EL (cell line): ENCODE measurements at regions not wholly inside any gene's neighbourhood (a gene's known extent, or its start where the extent isn't known, plus 50 kb on each side); places are given as distances from the start of the nearest gene placed in this dataset.

Experiments
- DNase-seq: peaks from one replicate; pipeline ENCODE4 v3.0.0-alpha.2; 2016

DNA sequence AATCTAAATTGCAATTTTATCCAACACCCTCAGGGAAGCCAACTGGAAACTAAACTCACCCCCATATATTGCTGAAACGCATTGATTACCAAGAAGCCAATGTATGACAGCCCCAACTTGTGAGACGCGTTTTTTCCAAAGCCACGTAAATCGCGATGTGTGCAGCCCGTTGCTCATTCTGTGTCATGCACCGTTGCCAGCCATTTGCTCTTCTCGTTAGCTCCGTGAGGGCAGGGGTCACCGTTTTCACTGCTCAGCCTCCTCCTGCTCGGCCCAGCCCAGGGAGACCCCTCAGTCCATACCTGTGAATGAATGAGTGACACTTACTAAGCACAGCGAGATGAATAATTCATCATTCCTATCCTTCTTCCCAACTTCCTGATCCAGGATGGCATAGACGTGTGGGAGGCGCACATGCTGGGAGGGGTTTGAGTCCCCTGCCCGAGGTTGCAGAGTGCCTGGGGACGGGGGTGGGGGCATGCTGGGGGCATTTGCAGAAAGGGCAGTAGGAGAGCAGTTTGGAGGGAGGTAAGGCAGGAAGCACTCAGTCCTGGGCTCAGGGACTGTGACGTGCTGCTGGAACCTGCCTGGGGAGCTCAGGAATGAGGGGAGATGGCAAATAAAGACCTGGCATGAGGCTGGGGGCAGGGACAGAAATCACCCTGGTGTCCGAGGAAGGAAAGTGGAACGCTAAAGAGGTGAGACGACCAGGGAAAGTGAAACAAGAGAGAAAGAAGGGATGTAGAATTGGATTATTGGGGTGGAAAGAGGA, 104.2 kb upstream of the SDK1 start:
- DNase-seq, result no peak

GRCh38 chr7:3197567-3198213, 103.4 kb upstream of the SDK1 start:
- no peak for DNase-seq

DNA sequence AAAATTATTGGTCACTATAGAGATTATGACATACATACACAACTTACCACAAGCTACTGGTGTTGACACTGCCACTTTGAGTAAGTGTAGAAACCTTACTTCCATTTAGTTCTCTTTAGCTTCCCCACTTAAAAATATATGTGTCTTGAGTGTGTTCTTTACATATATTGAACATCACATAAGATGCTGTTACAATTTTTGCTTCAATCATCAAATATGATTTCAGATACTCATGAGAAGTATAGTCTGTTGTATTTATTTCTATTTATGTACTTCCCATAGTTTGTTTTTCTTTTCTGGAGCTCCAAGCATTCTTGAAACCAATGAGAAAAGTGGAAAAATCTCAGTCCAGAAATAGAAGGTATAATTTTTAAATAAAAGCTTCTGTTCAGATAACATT, 102.7 kb upstream of the SDK1 start:
- no peak for DNase-seq

DNA sequence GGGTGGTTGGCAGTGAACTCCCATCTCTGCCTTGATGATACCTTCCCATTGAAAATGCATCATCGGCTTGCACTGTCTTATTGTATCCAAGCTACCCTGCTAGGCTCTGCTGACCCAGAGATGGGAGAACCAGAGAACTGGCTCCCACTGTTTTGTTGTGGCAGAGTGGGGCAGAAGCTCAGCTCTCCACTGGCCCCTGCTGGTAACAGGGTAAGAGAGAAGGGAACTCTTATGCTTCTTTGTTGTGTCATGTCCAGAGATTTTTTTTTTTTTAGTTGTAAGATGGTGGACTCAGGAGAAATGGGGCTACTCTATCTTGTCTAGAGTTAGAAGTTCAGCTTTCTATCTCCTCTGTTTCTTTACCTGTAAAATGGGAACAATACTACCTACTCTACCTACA, 100.5 kb upstream of the SDK1 start:
- no peak for DNase-seq

- DNase-seq, result no peak
These were observed 99.7 kb upstream of the SDK1 start for GRCh38 chr7:3201306-3201705.

DNA sequence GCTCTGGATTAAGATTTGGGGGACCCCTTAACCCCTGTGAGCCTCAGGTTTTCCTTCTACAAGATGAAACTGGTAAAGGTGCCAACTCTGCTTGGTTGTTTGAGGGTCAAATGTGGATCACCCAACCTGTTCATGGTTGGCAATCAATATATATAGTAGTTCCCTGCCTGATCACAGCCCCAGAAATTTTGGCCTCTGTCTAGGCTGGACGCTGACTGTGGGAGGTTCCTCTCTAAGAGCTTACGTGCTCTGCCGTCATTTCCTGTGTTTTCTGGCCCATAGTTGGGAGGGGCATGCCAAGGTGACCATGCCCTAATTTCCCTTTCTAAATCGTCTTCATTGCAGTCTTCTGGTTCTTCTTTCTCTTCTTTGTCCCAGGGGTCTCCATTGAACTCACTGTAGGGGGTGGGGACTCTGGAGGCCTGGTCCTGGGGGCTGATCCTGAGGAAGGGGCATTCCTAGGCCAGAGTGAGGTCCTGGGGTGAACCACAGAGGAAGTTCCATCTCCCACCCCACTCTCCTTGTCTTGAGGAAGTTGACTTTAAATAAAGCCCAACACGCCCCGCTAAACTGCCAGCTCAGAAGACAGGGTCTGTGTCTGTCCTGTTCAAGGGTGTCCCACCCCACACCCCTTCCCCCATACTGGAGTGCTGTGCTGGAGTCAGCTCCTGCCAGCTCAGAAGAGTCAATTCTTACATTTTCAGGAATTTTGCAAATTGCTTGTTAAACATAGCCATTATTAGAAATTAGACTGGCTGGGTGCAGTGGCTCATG, 98.9 kb upstream of the SDK1 start:
- DNase-seq, result no peak

DNA sequence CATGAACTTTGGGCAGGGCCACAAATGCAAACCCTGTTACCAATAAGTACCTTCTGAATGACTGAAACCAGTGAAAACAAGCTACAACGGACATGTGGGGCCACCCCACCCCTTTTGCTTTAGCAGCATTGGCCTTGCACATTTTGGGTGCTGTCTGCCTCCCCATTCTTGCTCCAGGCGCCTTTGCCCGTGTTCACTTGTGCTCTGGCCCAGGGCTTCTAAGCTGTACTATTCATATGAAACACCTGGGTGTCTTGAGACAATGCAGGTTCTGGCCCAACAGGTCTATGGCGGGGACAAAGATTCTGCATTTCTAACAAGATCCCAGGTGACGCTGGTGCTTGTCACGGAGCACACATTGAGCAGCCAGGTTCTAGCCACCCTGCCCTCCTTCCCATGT, 96.5 kb upstream of the SDK1 start:
- DNase-seq, result no peak

- DNase-seq, result no peak
These were observed 95.0 kb upstream of the SDK1 start for GRCh38 chr7:3206101-3206500.

DNA sequence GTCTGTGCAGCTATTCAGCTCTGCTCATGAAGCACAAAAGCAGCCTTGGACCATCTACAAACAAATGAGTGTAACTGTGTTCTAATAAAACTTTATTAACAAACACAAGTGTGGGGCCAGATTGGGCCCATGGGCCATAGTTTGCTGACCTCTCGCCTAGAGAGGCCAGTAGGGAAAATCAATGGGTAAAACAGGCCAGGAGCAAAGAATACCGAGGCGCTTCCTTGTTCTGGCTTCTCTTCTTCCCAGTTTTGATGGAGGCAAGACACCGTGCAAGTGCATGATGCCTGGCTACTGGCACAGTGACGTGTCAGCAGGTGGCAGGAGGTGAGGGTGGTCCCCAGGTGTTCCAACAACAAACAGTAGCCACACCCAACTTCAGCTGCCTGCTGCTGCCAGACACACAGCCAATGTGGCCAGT, 94.3 kb upstream of the SDK1 start:
- no peak for DNase-seq

DNA sequence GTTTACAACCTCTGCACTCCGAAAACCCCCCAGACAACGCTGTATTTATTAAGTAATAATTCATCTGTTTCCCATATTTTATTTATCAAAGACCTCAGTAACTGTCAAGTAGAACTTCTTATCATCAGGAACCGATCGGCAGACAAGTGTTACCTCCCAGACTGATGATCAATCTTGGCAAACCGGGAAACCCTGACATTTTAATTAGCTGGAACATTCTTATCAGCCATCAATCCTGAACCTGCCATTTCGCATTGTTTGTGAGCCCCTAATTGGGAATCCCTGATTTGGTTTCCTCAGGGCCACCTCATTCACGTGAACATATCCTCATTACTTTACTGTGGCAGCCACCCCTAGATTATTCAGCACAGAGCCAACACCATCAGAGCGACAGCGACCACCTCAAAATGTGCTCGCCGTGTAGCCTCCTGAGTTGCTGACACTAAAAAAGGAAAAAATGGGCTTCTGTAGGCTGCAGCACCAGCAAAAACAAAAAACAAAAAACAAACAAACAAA, 93.6 kb upstream of the SDK1 start:
- no peak for DNase-seq

DNA sequence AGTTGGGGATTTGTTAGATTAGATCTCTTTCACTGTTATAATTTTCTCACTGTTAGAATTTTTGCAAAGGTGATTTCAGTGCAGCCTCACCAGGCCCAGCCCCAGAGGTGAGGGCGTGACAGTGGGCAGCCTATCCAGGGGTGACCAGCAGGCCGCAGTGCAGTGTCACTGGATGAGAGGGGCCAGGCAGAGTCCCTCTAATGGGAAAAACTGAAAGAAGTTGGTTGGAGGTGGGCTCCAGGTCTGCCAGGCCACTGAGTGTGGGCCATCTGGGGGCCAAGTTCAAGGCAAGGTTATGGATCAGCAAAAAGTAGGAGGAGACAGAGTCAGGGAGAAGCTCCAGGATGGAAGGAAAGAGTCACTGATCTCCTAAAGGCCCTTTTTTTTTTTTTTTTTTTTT, 90.5 kb upstream of the SDK1 start:
- no peak for DNase-seq

GRCh38 chr7:3214090-3214413, 87.0 kb upstream of the SDK1 start:
- no peak for DNase-seq

- no peak for DNase-seq
These were observed 85.1 kb upstream of the SDK1 start for GRCh38 chr7:3215624-3216585.

GRCh38 chr7:3217166-3217565, 83.9 kb upstream of the SDK1 start:
- DNase-seq, result no peak

DNA sequence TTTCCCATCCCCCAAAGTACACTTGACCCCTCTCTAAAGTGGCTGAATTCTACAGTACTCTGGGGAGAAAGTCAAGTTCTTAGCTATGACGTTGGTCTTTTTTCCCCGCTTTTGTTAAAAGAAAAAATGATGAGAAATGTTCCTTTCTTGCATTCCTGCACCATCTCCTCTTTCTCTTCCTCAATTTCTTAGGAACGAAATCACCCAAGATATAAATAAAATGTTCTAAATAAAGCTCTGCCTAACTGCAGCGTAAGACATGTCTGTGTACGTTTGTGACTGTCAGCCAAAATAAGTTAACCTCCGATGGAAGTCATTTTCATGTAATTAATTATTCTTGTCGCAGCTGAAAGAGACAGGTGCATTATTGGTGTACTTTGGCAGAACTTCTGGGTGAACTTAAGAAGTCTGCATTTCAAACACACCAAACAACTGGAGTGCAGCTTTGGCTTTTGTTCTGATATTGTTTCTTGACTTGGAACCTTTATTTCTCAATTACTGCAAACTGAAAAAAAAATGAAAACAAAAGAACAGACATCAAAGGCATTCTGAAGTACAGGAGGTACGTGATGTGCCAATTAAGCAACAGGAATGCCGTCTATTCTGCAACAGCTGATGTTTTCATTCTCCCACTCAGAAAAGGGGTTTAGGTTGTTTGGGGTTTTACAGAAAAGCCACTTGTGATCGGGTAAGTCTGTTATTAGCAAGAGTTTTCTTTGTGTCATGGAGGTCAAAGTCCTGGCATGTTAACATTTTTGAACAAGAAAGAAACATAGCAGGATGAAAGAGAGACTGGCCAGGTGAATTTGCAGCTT, 82.4 kb upstream of the SDK1 start:
- no peak for DNase-seq

- no peak for DNase-seq
These were observed 71.1 kb upstream of the SDK1 start for GRCh38 chr7:3229904-3230470.

GRCh38 chr7:3230908-3231307, 70.1 kb upstream of the SDK1 start:
- DNase-seq, result no peak

DNA sequence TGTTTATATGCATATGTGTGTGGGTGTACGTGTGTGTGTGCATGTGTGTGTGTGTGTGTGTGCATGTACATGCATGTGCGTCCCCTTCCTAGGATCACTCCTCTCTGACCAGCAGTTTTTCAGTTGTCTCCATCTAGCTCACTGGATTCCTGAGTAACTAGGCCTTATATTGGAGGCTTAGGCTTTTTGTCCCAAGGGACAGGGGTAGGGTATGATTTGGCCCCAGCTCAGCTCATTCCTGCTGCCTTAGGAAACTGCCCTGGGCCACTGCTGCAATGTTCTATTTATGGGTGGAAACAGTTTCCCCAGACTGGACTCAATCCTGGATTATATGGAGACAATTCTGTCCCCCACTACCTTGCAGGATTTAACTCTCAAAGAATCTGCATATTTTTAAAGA, 68.8 kb upstream of the SDK1 start:
- no peak for DNase-seq

DNA sequence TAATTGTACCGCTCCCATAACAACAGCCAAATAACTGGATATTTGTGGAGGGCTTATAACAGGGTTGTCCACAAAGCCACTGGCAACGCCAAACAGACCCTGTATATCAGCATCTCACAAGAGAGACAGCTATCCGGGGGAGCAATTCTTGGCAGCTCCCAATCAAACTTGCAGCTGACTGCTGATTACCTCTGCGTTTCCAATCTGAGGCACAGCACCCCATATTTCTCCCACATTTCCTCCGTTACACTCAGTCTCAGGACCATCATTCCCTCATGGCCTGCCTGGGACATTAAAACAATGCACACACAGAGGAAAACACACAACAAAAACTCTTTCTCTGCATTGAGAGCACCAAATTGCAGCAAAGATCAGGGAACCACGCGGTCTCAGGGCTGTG, 67.8 kb upstream of the SDK1 start:
- DNase-seq, result no peak

GRCh38 chr7:3234051-3234450, 67.0 kb upstream of the SDK1 start:
- no peak for DNase-seq

DNA sequence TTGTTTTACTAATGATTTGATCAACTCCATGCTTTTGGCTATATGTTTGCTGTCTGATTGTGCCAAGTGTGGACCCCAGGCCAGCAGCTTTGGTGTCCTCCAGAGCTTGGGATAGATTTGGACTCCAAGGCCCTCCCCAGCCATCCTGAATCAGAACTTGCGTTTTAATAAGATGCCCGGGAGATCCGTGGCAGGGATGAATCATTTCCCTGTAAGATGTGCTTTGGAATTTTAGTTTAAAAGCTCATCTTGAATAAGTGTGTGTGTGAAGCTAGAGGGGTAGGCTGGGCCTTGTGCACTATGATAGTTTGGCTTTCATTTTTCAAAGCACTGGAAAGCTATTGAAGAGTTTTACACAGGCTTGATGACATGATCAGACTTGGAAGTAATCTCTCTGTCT, 66.2 kb upstream of the SDK1 start:
- no peak for DNase-seq

DNA sequence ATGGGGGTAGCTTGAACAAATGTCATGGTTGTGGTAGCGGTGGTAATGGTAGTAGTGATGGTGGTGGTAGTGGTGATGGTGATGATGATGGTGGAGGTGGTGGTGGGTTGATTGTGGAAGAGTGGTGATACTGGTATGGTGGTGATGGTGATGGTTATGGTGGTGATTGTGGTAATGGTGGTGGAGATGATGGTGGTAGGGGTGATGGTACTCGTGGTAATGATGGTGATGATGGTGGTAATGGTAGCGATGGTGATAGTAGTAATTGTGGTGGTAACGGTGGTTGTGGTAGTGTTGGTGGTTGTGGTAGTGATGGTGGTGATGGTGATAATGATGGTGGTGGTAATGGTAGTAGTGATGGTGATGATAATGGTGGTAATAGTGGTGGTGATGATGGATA, 65.7 kb upstream of the SDK1 start:
- DNase-seq, result no peak
